MM.1S (cell line): ENCODE measurements at regions not wholly inside any gene's neighbourhood (a gene's known extent, or its start where the extent isn't known, plus 50 kb on each side); places are given as distances from the start of the nearest gene placed in this dataset.

Source experiments
- DNase-seq: peaks from one replicate; pipeline ENCODE4 v3.0.0-alpha.2; 2015
- H2AFZ ChIP-seq: fragments of 300-600 bp; sonication (generic); 2 replicates; pipeline ENCODE4 v1.6.0; 2016; ENCODE audit warnings: antibody characterized with exemption, low read length
- H3F3A ChIP-seq: fragments of 300-600 bp; sonication (generic); 2 replicates; pipeline ENCODE4 v1.6.1; 2016; ENCODE audit warnings: mild to moderate bottlenecking, antibody characterized with exemption, low read length, moderate library complexity, mixed read lengths; ENCODE audit not compliant: insufficient read depth
- H3K27ac ChIP-seq: fragments of 300-600 bp; sonication (generic); 2 replicates; pipeline ENCODE4 v1.5.1; 2016; ENCODE audit warnings: mild to moderate bottlenecking, low read length
- H3K27me3 ChIP-seq: fragments of 300-600 bp; sonication (generic); replicated peaks from 2 replicates; pipeline ENCODE4 v1.6.0; 2016; ENCODE audit warnings: low read length; ENCODE audit not compliant: insufficient read depth
- H3K36me3 ChIP-seq: fragments of 300-600 bp; sonication (generic); replicated peaks from 2 replicates; pipeline ENCODE4 v1.6.1; 2016; ENCODE audit warnings: mild to moderate bottlenecking, low read length, mixed read lengths; ENCODE audit not compliant: insufficient read depth
- H3K4me1 ChIP-seq: fragments of 300-600 bp; sonication (generic); 2 replicates; pipeline ENCODE4 v1.6.1; 2016; ENCODE audit warnings: low read length, mixed read lengths
- H3K4me2 ChIP-seq: fragments of 300-600 bp; sonication (generic); 2 replicates; pipeline ENCODE4 v1.6.0; 2016; ENCODE audit warnings: low read depth, low read length
- H3K4me3 ChIP-seq: fragments of 300-600 bp; sonication (generic); 2 replicates; pipeline ENCODE4 v1.5.1; 2016; ENCODE audit warnings: low read length, mixed read lengths
- H3K79me2 ChIP-seq: fragments of 300-600 bp; sonication (generic); 2 replicates; pipeline ENCODE4 v1.6.1; 2016; ENCODE audit warnings: mixed run types, low read length, mixed read lengths
- H3K9ac ChIP-seq: fragments of 300-600 bp; sonication (generic); 2 replicates; pipeline ENCODE4 v1.6.1; 2016; ENCODE audit warnings: low read length, mixed read lengths
- H3K9me2 ChIP-seq: fragments of 300-600 bp; sonication (generic); replicated peaks from 2 replicates; pipeline ENCODE4 v1.6.1; 2016; ENCODE audit warnings: mild to moderate bottlenecking, low read length, mixed read lengths; ENCODE audit not compliant: insufficient read depth
- H3K9me3 ChIP-seq: fragments of 300-600 bp; sonication (generic); replicated peaks from 2 replicates; pipeline ENCODE4 v1.6.1; 2016; ENCODE audit warnings: mild to moderate bottlenecking, low read length, mixed read lengths; ENCODE audit not compliant: insufficient read depth
- H4K20me1 ChIP-seq: fragments of 300-600 bp; sonication (generic); 2 replicates; pipeline ENCODE4 v1.6.1; 2016; ENCODE audit warnings: mild to moderate bottlenecking, low read length, moderate library complexity, mixed read lengths; ENCODE audit not compliant: insufficient read depth
- CTCF ChIP-seq: fragments of 300-600 bp; sonication (generic); IDR thresholded peaks from 2 replicates; pipeline ENCODE4 v1.5.1; 2016; ENCODE audit warnings: antibody characterized with exemption, low read length, mixed read lengths
- EZH2 ChIP-seq: fragments of 300-600 bp; sonication (generic); optimal IDR thresholded peaks from 2 replicates; pipeline ENCODE3; 2017; ENCODE audit warnings: low read depth, mild to moderate bottlenecking, antibody characterized with exemption, low read length, mixed read lengths
- EZH2phosphoT487 ChIP-seq: fragments of 300-600 bp; sonication (generic); IDR thresholded peaks from 2 replicates; pipeline ENCODE4 v1.6.1; 2018; ENCODE audit warnings: antibody characterized with exemption, low read length

GRCh38 chr1:53409233-53409632 is 50.0 kb upstream of the DMRTB1 start:
- no peaks in the 10 kb centered on the region for H3K79me2 ChIP-seq
- H3K9me2 ChIP-seq: no peaks in the 10 kb centered on the region
- H4K20me1 ChIP-seq: no peaks in the 10 kb centered on the region
- H3K36me3 ChIP-seq: no peaks in the 10 kb centered on the region
- H3K27me3 ChIP-seq: no peaks in the 10 kb centered on the region
- H2AFZ ChIP-seq: no peak overlapping the region
- no peaks in the 10 kb centered on the region for H3K9me3 ChIP-seq
- no peak overlapping the region for H3K4me3 ChIP-seq
- H3K4me2 ChIP-seq: no peak overlapping the region
- no peak for DNase-seq
- H3K4me1 ChIP-seq: no peaks in the 10 kb centered on the region
- no peak overlapping the region for H3K27ac ChIP-seq
- H3K9ac ChIP-seq: no peak overlapping the region
- H3F3A ChIP-seq: no peaks in the 10 kb centered on the region
- TF ChIP-seq EZH2phosphoT487: no peak
- no peak for TF ChIP-seq EZH2
- TF ChIP-seq CTCF: no peak
